Mesendoderm (in vitro differentiated cells): ENCODE measurements at regions not wholly inside any gene's neighbourhood (a gene's known extent, or its start where the extent isn't known, plus 50 kb on each side); places are given as distances from the start of the nearest gene placed in this dataset.

Experiments used
- DNase-seq: peaks from one replicate; pipeline ENCODE4 v3.0.0; 2013
- H2AK5ac ChIP-seq: 2 replicates; pipeline ENCODE4 v1.6.1; 2013; ENCODE audit warnings: low read length, inconsistent platforms
- H2BK120ac ChIP-seq: 2 replicates; pipeline ENCODE4 v1.6.1; 2013; ENCODE audit warnings: low read depth, mild to moderate bottlenecking, low read length, moderate library complexity, mixed read lengths
- H2BK15ac ChIP-seq: replicated peaks from 2 replicates; pipeline ENCODE4 v1.6.1; 2013; ENCODE audit warnings: low read depth, mild to moderate bottlenecking, moderate library complexity
- H2BK5ac ChIP-seq: 2 replicates; pipeline ENCODE4 v1.6.1; 2013; ENCODE audit warnings: low read length, inconsistent platforms
- H3K18ac ChIP-seq: 2 replicates; pipeline ENCODE4 v1.6.1; 2013; ENCODE audit warnings: mild to moderate bottlenecking, low read length, mixed read lengths
- H3K23ac ChIP-seq: one replicate; pipeline ENCODE4 v1.6.1; 2013; ENCODE audit warnings: low read length
- H3K27ac ChIP-seq: 2 replicates; pipeline ENCODE4 v1.5.1; 2013; ENCODE audit warnings: low read depth, mild to moderate bottlenecking, inconsistent platforms, low read length, moderate library complexity
- H3K27me3 ChIP-seq: 2 replicates; pipeline ENCODE4 v1.6.1; 2013; ENCODE audit warnings: low read length, control low read depth, mild to moderate bottlenecking, inconsistent platforms; ENCODE audit not compliant: insufficient read depth, poor library complexity
- H3K36me3 ChIP-seq: 2 replicates; pipeline ENCODE4 v1.6.1; 2013; ENCODE audit warnings: low read length, inconsistent platforms; ENCODE audit not compliant: control insufficient read depth, insufficient read depth
- H3K4ac ChIP-seq: one replicate; pipeline ENCODE4 v1.6.1; 2013; ENCODE audit warnings: low read depth, mild to moderate bottlenecking, low read length, moderate library complexity
- H3K4me1 ChIP-seq: 2 replicates; pipeline ENCODE4 v1.6.1; 2013; ENCODE audit warnings: low read depth, low read length, inconsistent platforms; ENCODE audit not compliant: control insufficient read depth
- H3K4me2 ChIP-seq: 2 replicates; pipeline ENCODE4 v1.6.1; 2013; ENCODE audit warnings: low read length
- H3K4me3 ChIP-seq: 2 replicates; pipeline ENCODE4 v1.5.1; 2013; ENCODE audit warnings: mild to moderate bottlenecking, low read length
- H3K56ac ChIP-seq: one replicate; pipeline ENCODE4 v1.6.1; 2013; ENCODE audit warnings: low read length
- H3K79me1 ChIP-seq: 2 replicates; pipeline ENCODE4 v1.6.1; 2013; ENCODE audit warnings: low read length, inconsistent platforms
- H3K79me2 ChIP-seq: 2 replicates; pipeline ENCODE4 v1.6.1; 2013; ENCODE audit warnings: mild to moderate bottlenecking, low read length; ENCODE audit not compliant: control insufficient read depth, insufficient read depth
- H3K9ac ChIP-seq: 2 replicates; pipeline ENCODE4 v1.6.1; 2013; ENCODE audit warnings: low read length, inconsistent platforms
- H4K5ac ChIP-seq: one replicate; pipeline ENCODE4 v1.6.1; 2013; ENCODE audit warnings: low read length
- H4K8ac ChIP-seq: one replicate; pipeline ENCODE4 v1.6.1; 2013; ENCODE audit warnings: low read depth, mild to moderate bottlenecking, control low read depth, low read length, moderate library complexity
- WGBS: extraction: QIAGEN DNeasy Blood & Tissue Kit; methylation state at CpG from one replicate; pipeline ENCODE4 v1.1.7; 2013; ENCODE audit warnings: low lambda C conversion rate, missing lambda C conversion rate; ENCODE audit not compliant: insufficient coverage; ENCODE audit errors: extremely low coverage; 5-methylcytosine and 5-hydroxymethylcytosine counted together

DNA sequence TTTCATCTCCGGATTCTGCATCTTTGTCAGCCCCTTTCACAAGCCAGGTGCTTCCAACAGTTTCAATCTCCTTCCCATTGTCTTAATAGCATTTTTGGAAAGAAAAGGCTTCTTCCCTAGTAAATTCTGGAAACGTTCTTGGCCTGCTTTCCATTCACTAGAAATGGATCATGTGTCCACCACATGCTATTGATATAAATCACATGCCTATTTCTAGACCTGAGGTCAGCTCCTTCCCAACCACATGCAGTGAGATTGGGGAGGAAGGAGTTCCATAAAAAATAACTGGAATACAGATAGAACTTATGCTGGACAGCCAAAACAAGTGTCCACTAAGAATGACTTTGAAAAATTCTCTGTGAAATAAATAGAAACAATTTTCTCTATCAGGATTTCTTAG lies 181.6 kb upstream of the TMEM161B start:
- no peak overlapping the region for H3K27ac ChIP-seq
- H3K4me3 ChIP-seq: no peak overlapping the region
- DNase-seq: no peak
- no CpG with 5 or more reads among the region's 2 CpGs for WGBS
- no peak overlapping the region for H3K9ac ChIP-seq
- H2BK5ac ChIP-seq: no peak overlapping the region
- H3K18ac ChIP-seq: no peak overlapping the region
- H3K23ac ChIP-seq: no peak overlapping the region
- H3K36me3 ChIP-seq: no peaks in the 10 kb centered on the region
- H4K8ac ChIP-seq: no peak overlapping the region
- H3K79me2 ChIP-seq: no peaks in the 10 kb centered on the region
- H3K56ac ChIP-seq: no peak overlapping the region
- no peak overlapping the region for H3K4ac ChIP-seq
- H3K27me3 ChIP-seq: no peaks in the 10 kb centered on the region
- H2BK120ac ChIP-seq: no peak overlapping the region
- no peaks in the 10 kb centered on the region for H3K79me1 ChIP-seq
- no peak overlapping the region for H4K5ac ChIP-seq
- H2BK15ac ChIP-seq: no peak overlapping the region
- H2AK5ac ChIP-seq: no peak overlapping the region
- H3K4me2 ChIP-seq: no peak overlapping the region
- H3K4me1 ChIP-seq: no peaks in the 10 kb centered on the region

DNA sequence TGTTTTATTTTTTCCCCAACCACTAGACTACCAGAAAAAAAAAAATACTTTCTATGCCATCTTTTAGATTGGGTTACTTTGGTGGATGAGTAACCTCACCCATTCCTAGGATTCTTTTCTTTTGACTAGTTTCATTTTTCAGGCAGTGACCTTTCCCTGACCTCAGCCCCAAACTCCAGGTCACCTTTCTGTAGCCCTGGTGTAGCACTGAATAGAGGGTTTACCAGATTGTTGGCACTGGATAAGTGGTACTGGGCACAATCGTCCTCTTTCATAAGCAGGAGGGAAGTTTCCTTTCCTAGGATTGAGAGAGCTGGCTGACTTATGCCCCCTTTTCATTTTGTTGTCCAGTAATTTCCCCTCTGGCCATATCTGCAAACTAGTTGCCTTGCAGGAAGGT lies 169.4 kb upstream of the TMEM161B start:
- Histone ChIP-seq H3K4me2 (no peak overlapping the region), H2AK5ac (no peak overlapping the region), H3K9ac (no peak overlapping the region), H3K18ac (no peak overlapping the region), H4K5ac (no peak overlapping the region), H4K8ac (no peak overlapping the region), H3K27me3 (no peaks in the 10 kb centered on the region), H3K4me3 (no peak overlapping the region), H3K23ac (no peak overlapping the region), H3K79me1 (no peaks in the 10 kb centered on the region), H2BK120ac (no peak overlapping the region), H2BK15ac (no peak overlapping the region), H3K36me3 (no peaks in the 10 kb centered on the region), H3K56ac (no peak overlapping the region), H3K4ac (no peak overlapping the region), H3K4me1 (no peaks in the 10 kb centered on the region), H2BK5ac (no peak overlapping the region), H3K79me2 (no peaks in the 10 kb centered on the region), H3K27ac (no peak overlapping the region)
- WGBS: no CpG with 5 or more reads among the region's 1 CpG
- DNase-seq: peak; percentile 42

DNA sequence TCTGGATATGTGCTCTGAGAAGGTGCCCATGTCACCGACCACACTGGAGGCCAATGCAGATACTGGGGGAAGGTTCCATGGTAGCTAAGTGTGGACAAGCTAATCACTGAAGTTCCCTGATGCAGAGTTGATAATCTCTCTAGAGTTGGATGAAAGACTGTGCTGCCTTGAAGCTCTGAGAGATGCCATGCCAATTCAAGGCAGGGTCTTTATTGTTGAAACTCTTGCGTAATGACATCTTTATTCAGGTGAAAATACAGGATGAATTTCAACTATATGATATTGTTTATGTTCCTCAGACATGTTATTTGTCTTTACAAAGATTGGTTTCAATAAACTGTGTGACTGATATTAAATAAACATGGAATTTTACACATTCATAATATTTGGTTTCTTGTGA lies 167.6 kb upstream of the TMEM161B start:
- no peak overlapping the region for H2BK120ac ChIP-seq
- no peak overlapping the region for H2BK15ac ChIP-seq
- no peaks in the 10 kb centered on the region for H3K79me1 ChIP-seq
- H3K27me3 ChIP-seq: no peaks in the 10 kb centered on the region
- no peak overlapping the region for H3K27ac ChIP-seq
- no peak overlapping the region for H2BK5ac ChIP-seq
- no peak overlapping the region for H3K4me2 ChIP-seq
- no peak overlapping the region for H3K9ac ChIP-seq
- no peak overlapping the region for H4K8ac ChIP-seq
- H4K5ac ChIP-seq: no peak overlapping the region
- no peak overlapping the region for H3K4ac ChIP-seq
- H3K4me3 ChIP-seq: no peak overlapping the region
- no peaks in the 10 kb centered on the region for H3K79me2 ChIP-seq
- H3K18ac ChIP-seq: no peak overlapping the region
- no peak overlapping the region for H3K56ac ChIP-seq
- H2AK5ac ChIP-seq: no peak overlapping the region
- no CpG with 5 or more reads among the region's 2 CpGs for WGBS
- H3K4me1 ChIP-seq: no peaks in the 10 kb centered on the region
- H3K23ac ChIP-seq: no peak overlapping the region
- DNase-seq: no peak
- H3K36me3 ChIP-seq: no peaks in the 10 kb centered on the region

DNA sequence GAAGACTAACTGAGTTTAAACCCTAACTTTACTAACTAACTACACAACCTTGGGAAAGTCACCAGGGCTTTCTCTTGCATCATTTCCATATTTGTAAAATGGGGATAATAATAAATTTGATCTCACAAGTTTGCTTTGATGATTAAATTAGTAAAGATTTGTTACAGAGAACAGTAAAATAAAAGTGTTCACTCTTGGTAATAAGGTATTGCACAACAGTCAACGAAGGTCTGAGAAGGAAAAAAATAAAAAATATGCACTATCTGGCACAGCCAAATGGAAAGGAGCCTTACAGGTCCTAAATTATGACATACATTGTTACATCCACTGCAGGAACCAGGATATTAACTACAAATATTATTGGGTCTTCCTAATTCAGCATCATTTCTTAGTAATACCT lies 160.0 kb upstream of the TMEM161B start:
- no peaks in the 10 kb centered on the region for H3K36me3 ChIP-seq
- H3K27ac ChIP-seq: no peak overlapping the region
- WGBS: no CpG with 5 or more reads among the region's 1 CpG
- H2BK15ac ChIP-seq: no peak overlapping the region
- DNase-seq: no peak
- no peak overlapping the region for H2BK120ac ChIP-seq
- no peak overlapping the region for H3K56ac ChIP-seq
- H3K4ac ChIP-seq: no peak overlapping the region
- no peaks in the 10 kb centered on the region for H3K4me1 ChIP-seq
- H3K4me3 ChIP-seq: no peak overlapping the region
- H3K4me2 ChIP-seq: no peak overlapping the region
- H3K18ac ChIP-seq: no peak overlapping the region
- no peaks in the 10 kb centered on the region for H3K79me1 ChIP-seq
- H2BK5ac ChIP-seq: no peak overlapping the region
- H4K5ac ChIP-seq: no peak overlapping the region
- H4K8ac ChIP-seq: no peak overlapping the region
- H3K27me3 ChIP-seq: no peaks in the 10 kb centered on the region
- H3K9ac ChIP-seq: no peak overlapping the region
- no peaks in the 10 kb centered on the region for H3K79me2 ChIP-seq
- H3K23ac ChIP-seq: no peak overlapping the region
- H2AK5ac ChIP-seq: no peak overlapping the region

DNA sequence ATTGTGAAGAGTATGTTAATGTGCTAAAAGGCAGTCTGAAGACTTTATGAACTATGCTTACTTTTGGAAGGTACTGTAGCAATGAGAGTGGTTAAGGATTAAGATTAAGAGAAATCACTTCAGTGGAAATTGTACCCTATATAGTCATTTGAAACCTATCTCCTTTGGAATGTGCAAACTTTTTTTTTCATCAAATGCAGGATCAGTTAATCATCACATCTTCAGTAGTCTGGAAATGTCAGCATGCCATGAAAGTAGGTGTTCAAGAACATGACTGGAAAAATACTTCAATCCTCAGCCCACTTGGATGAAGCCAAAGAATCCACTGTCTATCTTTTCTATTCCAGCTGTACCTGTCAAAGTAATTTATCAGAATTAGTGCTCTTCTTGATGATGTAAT lies 157.8 kb upstream of the TMEM161B start:
- no peak overlapping the region for H3K18ac ChIP-seq
- H3K4me3 ChIP-seq: no peak overlapping the region
- H3K27ac ChIP-seq: no peak overlapping the region
- no peaks in the 10 kb centered on the region for H3K4me1 ChIP-seq
- H2BK120ac ChIP-seq: no peak overlapping the region
- H2BK5ac ChIP-seq: no peak overlapping the region
- H3K4me2 ChIP-seq: no peak overlapping the region
- H3K27me3 ChIP-seq: no peaks in the 10 kb centered on the region
- no peak overlapping the region for H3K4ac ChIP-seq
- H4K5ac ChIP-seq: no peak overlapping the region
- no peaks in the 10 kb centered on the region for H3K79me2 ChIP-seq
- H3K9ac ChIP-seq: no peak overlapping the region
- no peak for DNase-seq
- H2AK5ac ChIP-seq: no peak overlapping the region
- H3K56ac ChIP-seq: no peak overlapping the region
- no peak overlapping the region for H3K23ac ChIP-seq
- H3K36me3 ChIP-seq: no peaks in the 10 kb centered on the region
- no peaks in the 10 kb centered on the region for H3K79me1 ChIP-seq
- H2BK15ac ChIP-seq: no peak overlapping the region
- H4K8ac ChIP-seq: no peak overlapping the region

DNA sequence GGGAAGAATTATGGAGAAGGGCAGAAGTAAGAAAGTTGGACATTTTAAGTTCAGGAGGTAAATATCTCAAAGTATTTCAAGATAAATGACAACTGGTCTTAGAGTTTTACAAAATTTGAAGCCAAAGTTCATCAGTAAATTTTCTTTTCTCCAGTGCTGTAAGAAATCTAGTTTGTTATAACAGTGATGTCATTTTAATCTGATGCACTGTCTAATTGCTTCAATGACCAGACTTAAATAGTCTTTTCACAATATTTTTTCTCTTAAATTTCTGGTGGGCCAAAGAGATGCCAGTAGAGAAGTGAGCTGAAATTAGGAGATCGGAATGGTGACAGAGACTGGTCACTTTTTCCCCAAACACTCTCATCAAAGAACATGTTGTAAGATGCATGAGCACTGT lies 156.5 kb upstream of the TMEM161B start:
- Histone ChIP-seq H3K23ac (no peak overlapping the region), H3K4me1 (no peaks in the 10 kb centered on the region), H3K18ac (no peak overlapping the region), H2AK5ac (no peak overlapping the region), H3K36me3 (no peaks in the 10 kb centered on the region), H3K27ac (no peak overlapping the region), H3K79me1 (no peaks in the 10 kb centered on the region), H3K56ac (no peak overlapping the region), H3K4me3 (no peak overlapping the region), H4K5ac (no peak overlapping the region), H3K4ac (no peak overlapping the region), H3K9ac (no peak overlapping the region), H2BK120ac (no peak overlapping the region), H2BK5ac (no peak overlapping the region), H4K8ac (no peak overlapping the region), H3K27me3 (no peaks in the 10 kb centered on the region), H2BK15ac (no peak overlapping the region), H3K79me2 (no peaks in the 10 kb centered on the region), H3K4me2 (no peak overlapping the region)
- no CpG with 5 or more reads among the region's 1 CpG for WGBS
- no peak for DNase-seq
